ENCODE measurements at regions not wholly inside any gene's neighbourhood (a gene's known extent, or its start where the extent isn't known, plus 50 kb on each side); places are given as distances from the start of the nearest gene placed in this dataset.

- no peak for TF ChIP-seq MNT (IDR thresholded peaks at IDR 0.05)
- no peak for TF ChIP-seq CTCF (CRISPR knock-in tag; IDR thresholded peaks at IDR 0.05)
These were observed 721.4 kb downstream of the FAM181B start (continued) for GRCh38 chr11:82012276-82012675.

- H3K36me3 ChIP-seq (replicated peaks in 1 of 2; ENCODE audit: control insufficient read depth in 1 of 2, insufficient read depth in 2 of 2, low read length in 2 of 2): no peaks in the 10 kb centered on the region
- ChIA-PET CTCF (ENCODE audit: low intra/inter-chr PET ratio, low total read pairs) (no interaction called here), POLR2A (no interaction called here)
- in situ Hi-C loops (cut with HindIII; ENCODE audit: extremely low pct_ligation_motif_present, low pct_unique_long_range_greater_than_20kb): no loop called here
- FAIRE-seq (no peak), DNase-seq (ENCODE audit: low spot score) (no peak), ATAC-seq (no peak)
- no peak overlapping the region for H3K4me2 ChIP-seq (ENCODE audit: low read depth, low read length)
- H2AFZ ChIP-seq (ENCODE audit: low read length): no peak overlapping the region
- no peaks in the 10 kb centered on the region for H3K9me3 ChIP-seq (ENCODE audit: low read length)
- intact Hi-C loops (cut with micrococcal nuclease; ENCODE audit: unreplicated experiment): no loop called here
- no peak overlapping the region for H3K9ac ChIP-seq (ENCODE audit: insufficient read depth, low read depth, low read length)
- no peak overlapping the region for H3K4me3 ChIP-seq (replicated peaks in 1 of 3; ENCODE audit: insufficient read depth in 1 of 3, low read depth in 2 of 3, low read length in 3 of 3)
- no peaks in the 10 kb centered on the region for H3K4me1 ChIP-seq (ENCODE audit: insufficient read depth, low read length)
- BruUV-seq (replicated peaks): no TSS peak
- TF ChIP-seq MAFK (conservative IDR thresholded peaks at IDR 0.05 in 1 of 2, IDR thresholded peaks at IDR 0.05 in 1 of 2; ENCODE audit: low read length in 2 of 2): peak; percentile 60 to 70; a peak in 3 of 4 replicates
- no peak for TF ChIP-seq ZUFSP (CRISPR knock-in tag; IDR thresholded peaks at IDR 0.05; ENCODE audit: borderline replicate concordance)
- TF ChIP-seq MAFF (IDR thresholded peaks at IDR 0.05; ENCODE audit: low read depth, low read length): peak; percentile 52
- no peak for TF ChIP-seq ZNF788 (CRISPR knock-in tag; IDR thresholded peaks at IDR 0.05; ENCODE audit: borderline replicate concordance)
- no peak for TF ChIP-seq YEATS2 (CRISPR knock-in tag; IDR thresholded peaks at IDR 0.05; ENCODE audit: borderline replicate concordance)
- TF ChIP-seq HMG20A (CRISPR knock-in tag; IDR thresholded peaks at IDR 0.05; ENCODE audit: borderline replicate concordance): no peak
- TF ChIP-seq ZNF850 (CRISPR knock-in tag; conservative IDR thresholded peaks at IDR 0.05): no peak
- H3K27ac ChIP-seq (ENCODE audit: extremely low read length, insufficient read depth, low read length): no peak overlapping the region
- no peaks in the 10 kb centered on the region for H3K79me2 ChIP-seq (ENCODE audit: insufficient read depth, low read length)
- H4K20me1 ChIP-seq (ENCODE audit: insufficient read depth, low read length): no peaks in the 10 kb centered on the region
- no peaks in the 10 kb centered on the region for H3K27me3 ChIP-seq (ENCODE audit: control insufficient read depth in 1 of 2, insufficient read depth in 2 of 2, low read length in 2 of 2)
- WGBS (ENCODE audit: low lambda C conversion rate): 0% methylated on average over 2 of the region's 2 CpGs
These were observed 724.5 kb downstream of the FAM181B start for GRCh38 chr11:82009133-82009532.
